Brain microvascular endothelial cell (primary cell): ENCODE measurements at regions not wholly inside any gene's neighbourhood (a gene's known extent, or its start where the extent isn't known, plus 50 kb on each side); places are given as distances from the start of the nearest gene placed in this dataset.

ENCODE experiments used
- DNase-seq: peaks from one replicate; pipeline ENCODE4 v3.0.0-alpha.2; 2020
- H3K27ac ChIP-seq: fragments of 250-450 bp; sonication (Bioruptor Pico); 2 replicates; pipeline ENCODE4 v1.5.1; 2020; ENCODE audit warnings: mild to moderate bottlenecking, moderate library complexity
- H3K27me3 ChIP-seq: fragments of 250-450 bp; sonication (Bioruptor Pico); replicated peaks from 2 replicates; pipeline ENCODE4 v1.5.1; 2020; ENCODE audit warnings: mild to moderate bottlenecking
- H3K36me3 ChIP-seq: fragments of 250-450 bp; sonication (Bioruptor Pico); replicated peaks from 2 replicates; pipeline ENCODE4 v1.5.1; 2020; ENCODE audit warnings: mild to moderate bottlenecking
- H3K4me3 ChIP-seq: 2 replicates; pipeline ENCODE4 v1.5.1; 2011; ENCODE audit warnings: low read depth, mild to moderate bottlenecking, control low read depth, low read length, moderate library complexity
- in situ Hi-C: cut with HindIII; loops from 2 replicates; pipeline ENCODE4 v1.10.0; 2017; ENCODE audit warnings: low sequenced_read_pairs, low pct_ligation_motif_present
- TF ChIP-seq, protein P1 (sequence below): IDR thresholded peaks from 2 replicates; pipeline ENCODE4 v1.5.1; 2011; ENCODE audit warnings: low read depth, mild to moderate bottlenecking, moderate library complexity, low read length, control low read depth, inconsistent platforms; ENCODE audit errors: missing control alignments

DNA sequence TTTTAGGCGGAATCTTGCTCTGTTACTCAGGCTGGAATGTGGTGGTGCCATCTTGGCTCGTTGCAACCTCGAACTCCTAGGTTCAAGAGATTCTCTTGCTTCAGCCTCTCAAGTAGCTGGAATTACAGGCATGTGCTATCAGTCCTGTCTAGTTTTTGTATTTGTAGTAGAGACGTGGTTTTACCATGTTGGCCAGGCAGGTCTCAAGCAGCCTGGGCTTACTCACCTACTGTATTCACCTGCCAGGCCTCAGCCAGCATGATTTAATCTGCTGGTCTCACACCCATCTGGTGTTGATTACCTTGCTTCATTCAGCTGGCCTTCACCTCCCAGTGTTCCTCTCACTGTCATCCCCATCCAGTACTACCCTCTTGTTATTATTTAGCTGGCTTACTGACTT, 102.0 kb downstream of the IL12A start:
- H3K27ac ChIP-seq, result no peak overlapping the region
- DNase-seq, result no peak
- no peaks in the 10 kb centered on the region for H3K36me3 ChIP-seq
- TF ChIP-seq, protein P1, sequence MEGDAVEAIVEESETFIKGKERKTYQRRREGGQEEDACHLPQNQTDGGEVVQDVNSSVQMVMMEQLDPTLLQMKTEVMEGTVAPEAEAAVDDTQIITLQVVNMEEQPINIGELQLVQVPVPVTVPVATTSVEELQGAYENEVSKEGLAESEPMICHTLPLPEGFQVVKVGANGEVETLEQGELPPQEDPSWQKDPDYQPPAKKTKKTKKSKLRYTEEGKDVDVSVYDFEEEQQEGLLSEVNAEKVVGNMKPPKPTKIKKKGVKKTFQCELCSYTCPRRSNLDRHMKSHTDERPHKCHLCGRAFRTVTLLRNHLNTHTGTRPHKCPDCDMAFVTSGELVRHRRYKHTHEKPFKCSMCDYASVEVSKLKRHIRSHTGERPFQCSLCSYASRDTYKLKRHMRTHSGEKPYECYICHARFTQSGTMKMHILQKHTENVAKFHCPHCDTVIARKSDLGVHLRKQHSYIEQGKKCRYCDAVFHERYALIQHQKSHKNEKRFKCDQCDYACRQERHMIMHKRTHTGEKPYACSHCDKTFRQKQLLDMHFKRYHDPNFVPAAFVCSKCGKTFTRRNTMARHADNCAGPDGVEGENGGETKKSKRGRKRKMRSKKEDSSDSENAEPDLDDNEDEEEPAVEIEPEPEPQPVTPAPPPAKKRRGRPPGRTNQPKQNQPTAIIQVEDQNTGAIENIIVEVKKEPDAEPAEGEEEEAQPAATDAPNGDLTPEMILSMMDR, result no peak
- in situ Hi-C loops, result no loop called here
- H3K27me3 ChIP-seq, result no peaks in the 10 kb centered on the region
- H3K4me3 ChIP-seq, result no peak overlapping the region

DNA sequence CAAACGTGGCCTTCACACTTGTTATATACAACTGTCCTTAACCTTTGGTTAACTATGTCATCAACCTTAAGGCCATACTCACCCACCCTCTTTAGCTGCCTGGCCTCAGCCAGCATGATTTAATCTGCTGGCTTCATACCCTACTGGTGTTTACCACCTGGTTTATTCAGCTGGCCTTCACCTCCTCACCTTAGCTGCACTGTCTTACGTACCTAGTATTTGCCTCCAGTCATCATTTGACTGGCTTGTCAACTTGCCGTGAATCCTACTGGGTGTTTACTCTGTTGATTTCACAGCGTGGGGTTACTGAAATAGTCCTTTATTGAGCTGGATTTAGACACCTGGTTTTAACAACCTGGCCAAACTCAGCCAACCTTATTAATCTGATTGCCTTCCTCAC, 102.8 kb downstream of the IL12A start:
- Histone ChIP-seq H3K4me3 (no peak overlapping the region), H3K27me3 (no peaks in the 10 kb centered on the region), H3K36me3 (no peaks in the 10 kb centered on the region), H3K27ac (no peak overlapping the region)
- in situ Hi-C loops, result no loop called here
- TF ChIP-seq, protein P1, result no peak
- DNase-seq, result no peak

DNA sequence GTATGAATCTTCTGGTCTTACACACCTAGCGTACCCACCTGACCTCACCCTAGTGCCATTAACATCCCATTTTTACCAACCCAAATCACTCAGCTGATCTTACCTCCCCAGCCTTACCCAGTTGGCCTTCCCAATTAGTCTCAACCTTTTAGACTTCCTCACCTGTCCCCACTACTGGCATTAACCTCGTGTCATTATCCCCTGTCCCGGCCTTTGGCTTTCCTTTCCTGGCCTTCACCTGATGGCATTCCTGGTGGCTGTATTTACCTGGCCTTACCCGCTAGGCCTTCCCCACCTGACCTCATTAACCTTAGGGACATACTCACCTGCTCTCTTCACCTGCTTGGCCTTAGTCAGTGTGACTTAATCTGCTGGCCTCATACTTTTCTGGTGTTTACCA, 104.1 kb downstream of the IL12A start:
- Histone ChIP-seq H3K27me3 (no peaks in the 10 kb centered on the region), H3K36me3 (no peaks in the 10 kb centered on the region), H3K27ac (no peak overlapping the region), H3K4me3 (no peak overlapping the region)
- TF ChIP-seq, protein P1, result no peak
- in situ Hi-C loops, result no loop called here
- no peak for DNase-seq

DNA sequence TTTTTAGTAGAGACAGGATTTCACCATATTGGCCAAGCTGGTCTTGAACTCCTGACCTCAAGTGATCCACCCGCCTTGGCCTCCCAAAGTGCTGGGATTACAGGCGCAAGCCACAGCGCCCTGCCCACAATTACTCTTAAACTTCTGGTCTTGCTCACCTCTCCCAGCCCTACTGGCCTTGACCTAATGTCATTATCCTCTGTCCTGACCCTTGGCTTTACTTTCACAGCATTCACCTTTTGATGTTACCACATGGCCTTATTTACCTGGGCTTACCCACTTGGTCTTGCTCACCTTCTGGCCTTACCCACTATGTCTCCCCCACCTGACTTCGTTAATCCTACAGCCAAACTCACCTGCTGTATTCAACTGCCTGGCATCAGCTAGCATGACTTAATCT, 105.9 kb downstream of the IL12A start:
- TF ChIP-seq, protein P1, result no peak
- DNase-seq, result no peak
- H3K27ac ChIP-seq, result no peak overlapping the region
- no peak overlapping the region for H3K4me3 ChIP-seq
- H3K27me3 ChIP-seq, result no peaks in the 10 kb centered on the region
- in situ Hi-C loops, result no loop called here
- H3K36me3 ChIP-seq, result no peaks in the 10 kb centered on the region

DNA sequence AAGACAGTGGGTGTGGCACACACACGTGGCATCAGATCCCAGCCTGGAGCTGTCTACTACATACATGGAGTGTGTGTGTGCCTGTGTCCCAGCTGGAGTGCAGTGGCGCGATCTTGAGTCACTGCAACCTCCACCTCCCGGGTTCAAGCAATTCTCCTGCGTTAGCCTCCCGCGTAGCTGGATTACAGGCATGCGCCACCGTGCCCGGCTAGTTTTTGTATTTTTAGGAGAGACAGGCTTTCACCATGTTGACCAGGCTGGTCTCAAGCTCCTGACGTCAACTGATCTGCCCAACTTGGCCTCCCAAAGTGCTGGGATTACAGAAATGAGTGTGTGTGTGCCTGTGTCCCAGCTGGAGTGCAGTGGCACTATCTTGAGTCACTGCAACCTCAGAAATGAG, 108.8 kb downstream of the IL12A start:
- in situ Hi-C loops, result no loop called here
- H3K27me3 ChIP-seq, result no peaks in the 10 kb centered on the region
- TF ChIP-seq, protein P1, result no peak
- H3K36me3 ChIP-seq, result no peaks in the 10 kb centered on the region
- no peak for DNase-seq
- H3K4me3 ChIP-seq, result no peak overlapping the region
- no peak overlapping the region for H3K27ac ChIP-seq

DNA sequence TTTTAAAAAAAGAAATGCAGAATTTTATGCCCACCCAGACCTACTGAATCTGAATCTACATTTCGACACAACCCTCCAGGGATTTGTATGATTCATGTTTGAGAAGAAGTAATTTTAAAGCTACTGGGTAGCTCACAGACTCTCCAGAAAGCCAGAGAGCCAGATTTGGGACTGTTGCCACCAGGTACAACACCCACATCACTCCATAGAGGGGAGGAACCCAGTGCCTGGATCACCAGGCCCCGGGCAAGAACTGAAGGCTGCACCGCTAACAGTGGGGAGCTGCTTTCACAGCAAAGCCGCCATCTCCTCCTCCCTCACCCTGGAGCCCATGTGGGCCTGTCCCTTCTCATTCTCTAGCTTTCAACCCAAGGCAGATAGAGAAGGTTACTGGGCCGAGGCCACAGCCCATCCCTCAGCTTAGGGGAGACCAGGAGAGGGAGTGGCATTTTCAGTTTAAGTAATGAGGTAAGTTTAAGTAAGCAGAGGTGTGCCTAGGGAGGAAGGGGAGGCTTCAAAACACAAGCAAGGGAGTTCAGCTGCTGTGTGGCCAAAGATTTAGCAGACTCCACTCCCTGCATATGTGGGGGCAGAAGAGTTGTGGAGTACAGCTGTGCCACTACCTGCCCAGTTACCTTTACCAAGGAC, 109.8 kb downstream of the IL12A start:
- H3K27me3 ChIP-seq, result no peaks in the 10 kb centered on the region
- no peak for DNase-seq
- H3K27ac ChIP-seq, result no peak overlapping the region
- in situ Hi-C loops, result no loop called here
- TF ChIP-seq, protein P1, result no peak
- no peaks in the 10 kb centered on the region for H3K36me3 ChIP-seq
- H3K4me3 ChIP-seq, result no peak overlapping the region
